ENCODE measurements at regions not wholly inside any gene's neighbourhood (a gene's known extent, or its start where the extent isn't known, plus 50 kb on each side); places are given as distances from the start of the nearest gene placed in this dataset.

GRCh38 chr6:105917038-105917695, 169.0 kb upstream of the PRDM1 start:
- TF ChIP-seq CTCF (IDR thresholded peaks at IDR 0.05) (no peak), EZH2 (IDR thresholded peaks at IDR 0.05; ENCODE audit: borderline replicate concordance, insufficient read depth, low read depth, low read length, poor library complexity, severe bottlenecking) (no peak)
